DND-41 (cell line): ENCODE measurements at regions not wholly inside any gene's neighbourhood (a gene's known extent, or its start where the extent isn't known, plus 50 kb on each side); places are given as distances from the start of the nearest gene placed in this dataset.

Source experiments
- ATAC-seq: fragments of 200-7000 bp; cut with Tn5 transposase; 3 replicates; pipeline ENCODE4 v1.9.1; 2021; ENCODE audit warnings: low read depth; ENCODE audit not compliant: insufficient read depth
- DNase-seq: peaks from one replicate; pipeline ENCODE4 v3.0.0-alpha.2; 2020
- H2AFZ ChIP-seq: 2 replicates; pipeline ENCODE4 v1.6.0; 2012; ENCODE audit warnings: low read depth, low read length
- H3K27ac ChIP-seq: 2 replicates; pipeline ENCODE4 v1.5.1; 2012; ENCODE audit warnings: low read length, inconsistent platforms
- H3K27me3 ChIP-seq: fragments of 200-600 bp; sonication (generic); 2 replicates; pipeline ENCODE4 v1.6.0; 2012; ENCODE audit warnings: low read length, mild to moderate bottlenecking, inconsistent platforms; ENCODE audit not compliant: insufficient read depth, poor library complexity
- H3K36me3 ChIP-seq: 2 replicates; pipeline ENCODE4 v1.5.1; 2012; ENCODE audit warnings: low read length, inconsistent platforms; ENCODE audit not compliant: insufficient read depth
- H3K4me1 ChIP-seq: 2 replicates; pipeline ENCODE4 v1.5.1; 2012; ENCODE audit warnings: mild to moderate bottlenecking, low read length; ENCODE audit not compliant: insufficient read depth
- H3K4me2 ChIP-seq: 2 replicates; pipeline ENCODE4 v1.6.0; 2012; ENCODE audit warnings: mild to moderate bottlenecking, moderate library complexity, low read length, inconsistent platforms; ENCODE audit not compliant: insufficient read depth
- H3K4me3 ChIP-seq, 2 experiments: fragments of 200-600 bp in 1 of 2; shearing (Covaris generic) in 1 of 2; 2 replicates each; pipeline ENCODE4 v1.5.1; 2012 to 2016; ENCODE audit warnings: inconsistent platforms in 2 of 2, low read length in 2 of 2, mild to moderate bottlenecking in 2 of 2, low read depth in 1 of 2, moderate library complexity in 1 of 2
- H3K79me2 ChIP-seq: 2 replicates; pipeline ENCODE4 v1.6.0; 2012; ENCODE audit warnings: low read length, inconsistent platforms; ENCODE audit not compliant: insufficient read depth
- H3K9ac ChIP-seq: 2 replicates; pipeline ENCODE4 v1.6.0; 2012; ENCODE audit warnings: low read depth, mild to moderate bottlenecking, inconsistent platforms, low read length, moderate library complexity
- H3K9me3 ChIP-seq: 2 replicates; pipeline ENCODE4 v1.5.1; 2012; ENCODE audit warnings: low read length, moderate library complexity, mild to moderate bottlenecking, inconsistent platforms; ENCODE audit not compliant: insufficient read depth, severe bottlenecking
- H4K20me1 ChIP-seq: 2 replicates; pipeline ENCODE4 v1.6.0; 2012; ENCODE audit warnings: low read length; ENCODE audit not compliant: insufficient read depth
- EZH2 ChIP-seq: IDR thresholded peaks from 3 replicates; pipeline ENCODE4 v1.6.1; 2012; ENCODE audit warnings: borderline replicate concordance, low read depth, mild to moderate bottlenecking, moderate library complexity, low read length, inconsistent platforms; ENCODE audit not compliant: severe bottlenecking
- TF ChIP-seq, protein P1 (sequence below): IDR thresholded peaks from 2 replicates; pipeline ENCODE4 v1.5.1; 2012; ENCODE audit warnings: borderline replicate concordance, low read length, moderate library complexity, mild to moderate bottlenecking; ENCODE audit not compliant: poor library complexity, severe bottlenecking; ENCODE audit errors: extremely low read depth

DNA sequence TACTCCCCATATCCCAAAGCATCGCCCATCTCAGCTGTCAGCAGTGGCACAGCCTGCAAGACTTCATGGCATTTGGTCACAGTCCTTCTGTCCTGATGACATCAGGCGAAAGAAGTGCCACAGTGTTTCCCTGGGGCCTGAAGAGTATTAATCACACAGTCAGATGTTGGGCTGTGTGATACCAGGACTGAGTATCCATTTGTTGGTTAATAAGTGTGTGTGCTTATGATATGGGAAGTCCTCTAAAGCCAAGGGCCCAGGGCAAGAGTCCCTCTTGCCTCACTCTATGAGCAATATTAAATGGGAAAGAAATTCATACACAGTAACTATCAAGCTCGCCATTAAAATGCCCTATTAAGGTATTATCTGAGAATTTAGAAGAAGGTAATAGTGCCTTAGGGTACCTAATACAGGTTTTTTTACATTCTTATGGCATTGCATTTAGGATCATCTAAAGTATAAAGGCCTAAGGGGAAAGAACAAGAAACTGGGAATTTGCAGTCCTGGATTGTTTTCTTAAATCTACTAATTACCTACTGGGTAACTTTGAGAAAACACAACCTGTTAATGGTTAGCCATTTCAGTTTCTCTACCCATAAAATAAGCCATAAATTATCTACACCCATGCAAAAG lies 204.1 kb upstream of the PREP start:
- no peak for ATAC-seq
- Histone ChIP-seq H3K4me3 (no peak overlapping the region), H3K79me2 (no peaks in the 10 kb centered on the region), H3K9me3 (no peaks in the 10 kb centered on the region), H3K4me1 (no peaks in the 10 kb centered on the region), H3K4me2 (no peak overlapping the region), H3K36me3 (no peaks in the 10 kb centered on the region), H2AFZ (no peak overlapping the region), H4K20me1 (no peaks in the 10 kb centered on the region), H3K27ac (no peak overlapping the region), H3K9ac (no peak overlapping the region), H3K27me3 (no peaks in the 10 kb centered on the region)
- TF ChIP-seq, protein P1, sequence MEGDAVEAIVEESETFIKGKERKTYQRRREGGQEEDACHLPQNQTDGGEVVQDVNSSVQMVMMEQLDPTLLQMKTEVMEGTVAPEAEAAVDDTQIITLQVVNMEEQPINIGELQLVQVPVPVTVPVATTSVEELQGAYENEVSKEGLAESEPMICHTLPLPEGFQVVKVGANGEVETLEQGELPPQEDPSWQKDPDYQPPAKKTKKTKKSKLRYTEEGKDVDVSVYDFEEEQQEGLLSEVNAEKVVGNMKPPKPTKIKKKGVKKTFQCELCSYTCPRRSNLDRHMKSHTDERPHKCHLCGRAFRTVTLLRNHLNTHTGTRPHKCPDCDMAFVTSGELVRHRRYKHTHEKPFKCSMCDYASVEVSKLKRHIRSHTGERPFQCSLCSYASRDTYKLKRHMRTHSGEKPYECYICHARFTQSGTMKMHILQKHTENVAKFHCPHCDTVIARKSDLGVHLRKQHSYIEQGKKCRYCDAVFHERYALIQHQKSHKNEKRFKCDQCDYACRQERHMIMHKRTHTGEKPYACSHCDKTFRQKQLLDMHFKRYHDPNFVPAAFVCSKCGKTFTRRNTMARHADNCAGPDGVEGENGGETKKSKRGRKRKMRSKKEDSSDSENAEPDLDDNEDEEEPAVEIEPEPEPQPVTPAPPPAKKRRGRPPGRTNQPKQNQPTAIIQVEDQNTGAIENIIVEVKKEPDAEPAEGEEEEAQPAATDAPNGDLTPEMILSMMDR: no peak
- no peak for TF ChIP-seq EZH2
- DNase-seq: no peak

GRCh38 chr6:105604587-105604884 lies 201.7 kb upstream of the PREP start:
- DNase-seq (no peak), ATAC-seq (no peak)
- Histone ChIP-seq H3K27ac (no peak overlapping the region), H3K9me3 (no peaks in the 10 kb centered on the region), H3K27me3 (no peaks in the 10 kb centered on the region), H2AFZ (no peak overlapping the region), H3K36me3 (no peaks in the 10 kb centered on the region), H3K79me2 (no peaks in the 10 kb centered on the region), H4K20me1 (no peaks in the 10 kb centered on the region), H3K4me1 (no peaks in the 10 kb centered on the region), H3K4me3 (no peak overlapping the region), H3K9ac (no peak overlapping the region), H3K4me2 (no peak overlapping the region)
- TF ChIP-seq, protein P1: no peak
- TF ChIP-seq EZH2: no peak

DNA sequence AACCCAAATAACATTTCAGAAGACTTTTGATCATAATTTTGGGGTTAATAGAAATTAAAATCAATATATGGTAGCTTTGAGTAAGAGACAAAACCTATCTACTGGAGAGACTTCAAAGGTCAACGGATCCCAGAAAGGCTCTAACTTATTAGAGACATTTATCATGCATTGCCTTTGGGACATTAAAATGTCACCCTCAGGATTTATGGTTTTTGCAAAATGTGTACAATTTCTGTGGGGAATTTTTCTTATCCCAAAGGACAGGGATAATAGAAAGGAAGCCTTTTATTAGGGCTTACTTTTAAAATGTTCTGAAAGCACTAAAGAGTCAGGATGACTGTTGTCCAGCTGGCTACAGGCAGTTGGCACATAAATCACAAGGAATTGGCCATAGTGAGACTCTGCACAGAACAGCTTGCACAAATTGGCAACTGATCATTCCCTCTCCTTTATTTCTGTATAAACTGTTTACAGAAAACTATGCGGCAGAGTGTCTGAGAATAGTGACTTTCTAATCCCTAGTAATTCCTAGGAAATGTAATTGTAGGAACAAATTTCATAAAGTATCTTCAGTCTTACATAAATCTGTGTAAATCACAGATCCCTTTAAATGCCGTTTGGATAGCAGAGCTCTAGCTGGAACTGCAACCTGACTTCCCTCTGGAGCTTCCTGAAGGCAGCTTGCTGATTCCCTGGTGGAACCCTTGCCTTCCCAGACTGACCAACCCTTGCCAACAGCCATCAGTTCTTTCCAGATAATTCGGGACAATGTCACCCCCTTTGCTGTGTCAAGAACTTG lies 201.1 kb upstream of the PREP start:
- no peak for DNase-seq
- no peak overlapping the region for H3K4me2 ChIP-seq

More for the DNA sequence above, 201.1 kb upstream of the PREP start:
- Histone ChIP-seq H3K9ac (no peak overlapping the region), H4K20me1 (no peaks in the 10 kb centered on the region), H3K36me3 (no peaks in the 10 kb centered on the region), H3K4me1 (no peaks in the 10 kb centered on the region), H3K79me2 (no peaks in the 10 kb centered on the region), H3K27ac (no peak overlapping the region), H3K9me3 (no peaks in the 10 kb centered on the region), H2AFZ (no peak overlapping the region), H3K27me3 (no peaks in the 10 kb centered on the region), H3K4me3 (no peak overlapping the region)
- no peak for TF ChIP-seq EZH2
- TF ChIP-seq, protein P1: no peak
- ATAC-seq: no peak
